ENCODE measurements at regions not wholly inside any gene's neighbourhood (a gene's known extent, or its start where the extent isn't known, plus 50 kb on each side); places are given as distances from the start of the nearest gene placed in this dataset.

DNA sequence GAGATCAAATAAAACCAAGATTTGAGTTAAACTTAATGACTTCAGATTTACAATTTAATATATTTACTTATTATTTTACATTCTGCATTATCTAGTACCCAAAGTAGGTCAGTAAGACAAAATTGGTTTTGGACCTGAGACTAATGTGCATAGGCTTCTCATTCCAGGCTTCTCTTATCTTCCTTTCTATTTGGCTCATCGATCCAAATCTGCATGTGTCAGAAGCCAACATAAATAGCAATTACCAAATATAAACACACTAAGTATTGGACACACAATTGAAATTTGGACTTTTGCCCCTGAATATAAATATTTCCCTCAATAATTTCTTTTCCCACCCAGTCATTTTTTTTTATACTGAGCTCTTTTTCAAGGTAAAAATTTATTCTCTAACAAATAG is 290.6 kb upstream of the ARHGEF26 start:
- DNase-seq (ENCODE audit: low read depth): peak; percentile 2
- no peak overlapping the region for H3K4me3 ChIP-seq (ENCODE audit: low read depth, low read length)
- TF ChIP-seq, protein P1, sequence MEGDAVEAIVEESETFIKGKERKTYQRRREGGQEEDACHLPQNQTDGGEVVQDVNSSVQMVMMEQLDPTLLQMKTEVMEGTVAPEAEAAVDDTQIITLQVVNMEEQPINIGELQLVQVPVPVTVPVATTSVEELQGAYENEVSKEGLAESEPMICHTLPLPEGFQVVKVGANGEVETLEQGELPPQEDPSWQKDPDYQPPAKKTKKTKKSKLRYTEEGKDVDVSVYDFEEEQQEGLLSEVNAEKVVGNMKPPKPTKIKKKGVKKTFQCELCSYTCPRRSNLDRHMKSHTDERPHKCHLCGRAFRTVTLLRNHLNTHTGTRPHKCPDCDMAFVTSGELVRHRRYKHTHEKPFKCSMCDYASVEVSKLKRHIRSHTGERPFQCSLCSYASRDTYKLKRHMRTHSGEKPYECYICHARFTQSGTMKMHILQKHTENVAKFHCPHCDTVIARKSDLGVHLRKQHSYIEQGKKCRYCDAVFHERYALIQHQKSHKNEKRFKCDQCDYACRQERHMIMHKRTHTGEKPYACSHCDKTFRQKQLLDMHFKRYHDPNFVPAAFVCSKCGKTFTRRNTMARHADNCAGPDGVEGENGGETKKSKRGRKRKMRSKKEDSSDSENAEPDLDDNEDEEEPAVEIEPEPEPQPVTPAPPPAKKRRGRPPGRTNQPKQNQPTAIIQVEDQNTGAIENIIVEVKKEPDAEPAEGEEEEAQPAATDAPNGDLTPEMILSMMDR (IDR thresholded peaks at IDR 0.05; ENCODE audit: insufficient read depth, low read length): no peak

DNA sequence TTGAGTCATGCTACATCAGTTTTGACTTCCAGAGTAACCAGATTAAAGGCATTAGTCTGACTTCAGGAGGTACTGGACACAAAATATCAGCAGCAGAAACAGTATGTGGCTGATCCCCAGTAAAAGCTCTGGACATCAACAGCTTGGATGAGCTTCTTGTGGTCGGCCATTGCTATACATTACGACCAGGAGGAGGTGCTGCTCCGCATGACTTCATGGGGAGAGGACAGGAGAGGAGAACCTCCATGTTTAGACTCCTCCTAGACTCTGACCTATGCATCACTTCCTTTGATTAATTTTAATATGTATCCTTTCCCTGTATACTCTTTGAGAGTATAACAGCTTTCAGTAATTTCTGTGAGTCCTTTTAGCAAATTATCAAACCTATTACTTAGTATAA is 285.6 kb upstream of the ARHGEF26 start:
- no peak overlapping the region for H3K4me3 ChIP-seq (ENCODE audit: low read depth, low read length)
- no peak for DNase-seq (ENCODE audit: low read depth)
- TF ChIP-seq, protein P1 (IDR thresholded peaks at IDR 0.05; ENCODE audit: insufficient read depth, low read length): no peak

DNA sequence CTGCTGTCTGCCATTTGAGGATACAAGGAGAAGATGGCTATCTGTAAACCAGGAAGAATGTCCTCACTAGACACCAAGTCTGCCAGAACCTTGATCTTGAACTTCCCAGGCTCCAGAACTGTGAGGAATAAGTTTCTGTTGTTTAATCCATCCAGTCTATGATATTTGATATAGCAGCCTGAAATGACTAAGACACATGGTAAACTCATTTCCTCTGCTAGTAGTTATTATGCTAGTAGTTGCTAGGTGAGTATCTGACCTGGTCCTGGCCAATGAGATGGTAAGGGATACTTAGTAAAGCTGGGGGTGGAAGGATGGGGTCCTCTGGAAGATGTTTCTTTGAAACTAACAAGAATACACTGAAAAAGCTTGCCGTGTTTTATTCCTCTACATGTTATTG is 280.7 kb upstream of the ARHGEF26 start:
- no peak for DNase-seq (ENCODE audit: low read depth)
- TF ChIP-seq, protein P1 (IDR thresholded peaks at IDR 0.05; ENCODE audit: insufficient read depth, low read length): no peak
- no peak overlapping the region for H3K4me3 ChIP-seq (ENCODE audit: low read depth, low read length)

DNA sequence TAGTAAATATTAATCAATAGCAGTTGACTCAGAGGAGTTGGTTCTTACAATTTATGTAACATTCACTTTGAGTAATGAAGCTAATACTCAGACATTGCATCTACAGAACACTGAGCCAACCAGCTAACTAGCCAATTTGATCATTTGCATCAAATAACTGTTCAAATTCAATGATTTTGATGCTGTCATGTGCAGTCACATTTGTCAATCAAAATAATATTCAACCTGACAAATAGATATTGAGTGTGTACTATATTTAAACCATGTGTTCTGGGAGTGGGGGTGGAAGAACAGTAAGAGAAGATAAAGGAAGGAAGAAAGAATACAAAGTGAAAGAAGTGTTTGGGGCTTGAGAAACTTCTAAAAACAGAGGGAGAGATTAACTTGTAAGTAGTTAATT is 277.2 kb upstream of the ARHGEF26 start:
- no peak overlapping the region for H3K4me3 ChIP-seq (ENCODE audit: low read depth, low read length)
- DNase-seq (ENCODE audit: low read depth): no peak

DNA sequence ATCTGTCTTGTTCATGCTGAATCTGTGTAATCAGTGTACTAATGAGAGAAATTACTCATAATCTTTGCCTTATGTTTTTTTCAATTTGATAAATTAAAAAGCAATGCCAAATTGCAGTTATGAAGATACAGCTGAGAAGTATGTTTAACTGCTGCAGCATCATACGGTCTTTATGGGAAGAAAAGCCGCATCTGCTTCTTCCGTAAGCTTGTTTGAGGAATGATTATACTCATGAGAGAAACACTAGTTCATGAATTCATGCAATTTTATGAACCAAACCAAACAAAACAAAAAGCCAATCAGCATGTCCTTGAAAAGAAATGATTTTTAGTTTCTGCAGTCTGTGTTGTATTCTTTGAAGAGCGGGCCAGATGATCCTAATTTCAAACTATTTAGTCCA is 275.9 kb upstream of the ARHGEF26 start:
- no peak overlapping the region for H3K4me3 ChIP-seq (ENCODE audit: low read depth, low read length)
- TF ChIP-seq, protein P1 (IDR thresholded peaks at IDR 0.05; ENCODE audit: insufficient read depth, low read length): no peak
- no peak for DNase-seq (ENCODE audit: low read depth)

More for the DNA sequence above, 277.2 kb upstream of the ARHGEF26 start:
- TF ChIP-seq, protein P1 (IDR thresholded peaks at IDR 0.05; ENCODE audit: insufficient read depth, low read length): no peak

DNA sequence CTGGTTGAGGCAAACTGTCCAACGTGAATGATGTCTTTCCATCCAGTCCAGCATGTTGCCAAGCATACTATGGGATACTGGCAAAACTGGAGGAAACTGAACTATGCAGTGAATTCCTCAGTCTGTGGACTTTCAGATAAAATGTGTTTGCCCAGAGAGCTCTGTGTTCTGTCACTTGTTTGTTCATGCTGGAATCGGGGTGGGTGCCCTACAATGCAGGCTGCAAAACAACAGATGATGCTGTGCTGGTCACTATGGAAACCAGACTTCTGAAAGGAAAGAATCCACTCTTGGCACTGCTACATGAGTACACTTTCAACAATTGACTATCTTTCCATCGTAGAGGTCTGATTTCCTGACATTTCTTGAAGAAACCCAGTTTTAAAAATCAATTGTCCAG is 272.5 kb upstream of the ARHGEF26 start:
- no peak for DNase-seq (ENCODE audit: low read depth)
- TF ChIP-seq, protein P1 (IDR thresholded peaks at IDR 0.05; ENCODE audit: insufficient read depth, low read length): no peak
- H3K4me3 ChIP-seq (ENCODE audit: low read depth, low read length): no peak overlapping the region

DNA sequence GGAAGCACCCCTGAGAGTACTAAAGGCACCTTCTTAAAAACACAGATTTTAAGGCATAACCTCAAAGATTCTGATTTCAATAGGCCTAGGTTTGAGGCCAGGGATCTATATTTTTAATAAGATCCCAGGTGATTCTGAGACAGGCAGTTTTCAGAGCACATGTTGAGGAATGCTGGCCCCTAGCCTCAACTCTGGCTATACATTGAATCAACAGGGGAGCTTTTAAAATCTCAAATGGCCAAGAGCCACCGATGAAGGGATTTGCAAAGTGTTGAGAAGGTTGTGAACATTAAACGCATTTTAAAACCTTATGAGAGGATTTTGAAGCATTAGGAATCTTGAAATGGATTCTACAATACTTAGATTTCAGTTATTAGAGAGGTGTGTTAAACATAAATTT is 268.8 kb upstream of the ARHGEF26 start:
- TF ChIP-seq, protein P1 (IDR thresholded peaks at IDR 0.05; ENCODE audit: insufficient read depth, low read length): no peak
- no peak overlapping the region for H3K4me3 ChIP-seq (ENCODE audit: low read depth, low read length)
- DNase-seq (ENCODE audit: low read depth): no peak

Measured in fibroblast of the aortic adventitia (primary cell).